Ovary (tissue), 7 donors: ENCODE measurements at regions not wholly inside any gene's neighbourhood (a gene's known extent, or its start where the extent isn't known, plus 50 kb on each side); places are given as distances from the start of the nearest gene placed in this dataset.

ENCODE experiments used
- DNase-seq, 5 donors: peaks; one replicate each; pipeline ENCODE4 v3.0.0-alpha.2; 2019 to 2020
- H3K27ac ChIP-seq, 2 donors: fragments of 200-600 bp; one replicate each; pipeline versions ENCODE4 v1.5.1 to v1.8.0; 2019 to 2022
- H3K27me3 ChIP-seq: fragments of 200-600 bp; one replicate; pipeline ENCODE4 v1.8.0; 2022
- H3K36me3 ChIP-seq: fragments of 200-600 bp; sonication (generic); one replicate; pipeline ENCODE4 v1.5.1; 2019
- H3K4me1 ChIP-seq: one replicate; pipeline ENCODE4 v1.8.1; 2013; ENCODE audit warnings: mild to moderate bottlenecking, moderate library complexity; ENCODE audit not compliant: insufficient read depth
- H3K4me3 ChIP-seq: fragments of 200-600 bp; sonication (generic); one replicate; pipeline ENCODE4 v1.5.1; 2017
- H3K9me3 ChIP-seq, 2 donors: fragments of 200-600 bp in 1 of 2; sonication (generic) in 1 of 2; one replicate each; pipeline versions ENCODE4 v1.5.1 to v1.8.1; 2013 to 2019; ENCODE audit warnings: mild to moderate bottlenecking in 1 of 2, moderate library complexity in 1 of 2
- EP300 ChIP-seq: sonication (generic); formaldehyde crosslinking; IDR thresholded peaks from one replicate; pipeline ENCODE4 v1.6.1; 2017; ENCODE audit warnings: antibody characterized with exemption
- POLR2A ChIP-seq: fragments of 450-650 bp; IDR thresholded peaks from one replicate; pipeline ENCODE4 v1.6.1; 2017; ENCODE audit warnings: antibody characterized with exemption, mild to moderate bottlenecking, moderate library complexity
- WGBS, 3 donors: extraction: QIAGEN DNeasy Blood & Tissue Kit in 1 of 3; methylation state at CpG; one replicate each; pipeline versions ENCODE4 v1.1.5 to v1.1.7; 2013 to 2017; 5-methylcytosine and 5-hydroxymethylcytosine counted together
- intact Hi-C, 4 donors: fragments of 100-400 bp; cut with DNase I; formaldehyde crosslinking; loops; one replicate each; pipeline versions ENCODE4 v1.11.0 to v1.15.1; 2022 to 2023
- TF ChIP-seq, protein P1 (sequence below), 3 donors: fragments of 450-650 bp in 2 of 3; fragments of 200-600 bp in 1 of 3; IDR thresholded peaks; one replicate each; pipeline versions ENCODE4 v1.5.1 to v1.8.0; 2016 to 2022; ENCODE audit warnings: antibody characterized with exemption in 3 of 3, mild to moderate bottlenecking in 1 of 3
- donor health status: DM: no; HTN: no; CAD: no; lungs with moderate emphysema.
- donor health status: DM: no; HTN: no; CAD: no.
- donor health status: Bipolar disorder and iron deficiency.
- donor health status: DM: no; HTN: no; CAD: no.
- donor health status: DM: yes; HTN: yes; CAD: no.

DNA sequence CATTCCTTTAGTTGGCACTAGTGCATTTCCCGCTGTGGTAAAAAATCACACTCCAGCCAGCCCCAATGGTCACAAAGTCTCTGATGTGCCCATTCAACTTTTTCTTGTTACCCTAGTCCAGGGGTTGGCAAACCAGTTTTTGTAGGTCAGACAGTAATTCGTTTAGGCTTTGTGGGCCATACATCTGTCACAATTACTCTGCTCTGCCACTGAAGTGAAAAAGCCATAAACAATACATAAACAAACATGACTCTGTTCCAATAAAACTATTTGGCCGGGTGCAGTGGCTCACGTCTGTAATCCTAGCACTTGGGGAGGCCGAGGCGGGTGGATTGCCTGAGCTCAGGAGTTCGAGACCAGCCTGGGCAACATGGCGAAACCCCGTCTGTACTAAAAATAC, 78.5 kb downstream of the POLR2M start:
- intact Hi-C loops = no loop called here
- H3K27me3 ChIP-seq = no peaks in the 10 kb centered on the region
- H3K36me3 ChIP-seq = no peaks in the 10 kb centered on the region
- TF ChIP-seq POLR2A = no peak
- no peak for TF ChIP-seq EP300
- TF ChIP-seq, protein P1, sequence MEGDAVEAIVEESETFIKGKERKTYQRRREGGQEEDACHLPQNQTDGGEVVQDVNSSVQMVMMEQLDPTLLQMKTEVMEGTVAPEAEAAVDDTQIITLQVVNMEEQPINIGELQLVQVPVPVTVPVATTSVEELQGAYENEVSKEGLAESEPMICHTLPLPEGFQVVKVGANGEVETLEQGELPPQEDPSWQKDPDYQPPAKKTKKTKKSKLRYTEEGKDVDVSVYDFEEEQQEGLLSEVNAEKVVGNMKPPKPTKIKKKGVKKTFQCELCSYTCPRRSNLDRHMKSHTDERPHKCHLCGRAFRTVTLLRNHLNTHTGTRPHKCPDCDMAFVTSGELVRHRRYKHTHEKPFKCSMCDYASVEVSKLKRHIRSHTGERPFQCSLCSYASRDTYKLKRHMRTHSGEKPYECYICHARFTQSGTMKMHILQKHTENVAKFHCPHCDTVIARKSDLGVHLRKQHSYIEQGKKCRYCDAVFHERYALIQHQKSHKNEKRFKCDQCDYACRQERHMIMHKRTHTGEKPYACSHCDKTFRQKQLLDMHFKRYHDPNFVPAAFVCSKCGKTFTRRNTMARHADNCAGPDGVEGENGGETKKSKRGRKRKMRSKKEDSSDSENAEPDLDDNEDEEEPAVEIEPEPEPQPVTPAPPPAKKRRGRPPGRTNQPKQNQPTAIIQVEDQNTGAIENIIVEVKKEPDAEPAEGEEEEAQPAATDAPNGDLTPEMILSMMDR (IDR thresholded peaks at IDR 0.05) = no peak
- no peaks in the 10 kb centered on the region for H3K9me3 ChIP-seq
- no peak for DNase-seq
- H3K4me3 ChIP-seq = no peak overlapping the region
- no peak overlapping the region for H3K27ac ChIP-seq
- WGBS, 3 donors = 77 to 87% (median 78%) methylated on average over 9 of the region's 9 CpGs
- H3K4me1 ChIP-seq = no peaks in the 10 kb centered on the region

DNA sequence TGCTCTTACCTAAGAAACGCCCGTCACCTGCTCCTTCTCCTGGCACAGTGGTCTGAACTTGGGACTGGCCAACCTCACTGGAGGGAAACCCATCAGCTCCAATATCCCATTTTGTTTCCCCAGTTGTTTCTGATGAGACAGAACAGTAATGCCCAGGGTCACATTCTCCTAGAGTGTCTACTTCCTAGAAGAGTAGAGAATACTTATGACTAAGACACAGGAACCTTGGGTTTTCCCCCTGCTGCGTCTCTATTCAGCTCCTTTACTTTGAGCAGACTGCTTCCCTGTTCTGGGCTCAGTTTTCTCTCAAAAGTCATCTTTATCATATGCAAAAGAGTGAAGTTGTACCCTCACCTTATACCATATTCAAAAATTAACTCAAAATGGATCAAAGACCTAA, 79.4 kb downstream of the POLR2M start:
- Histone ChIP-seq H3K27me3 (no peaks in the 10 kb centered on the region), H3K4me1 (no peaks in the 10 kb centered on the region), H3K4me3 (no peak overlapping the region), H3K27ac (no peak overlapping the region), H3K9me3 (no peaks in the 10 kb centered on the region), H3K36me3 (no peaks in the 10 kb centered on the region)
- 86 to 93% (median 90%) methylated on average over 3 of the region's 3 CpGs for WGBS, 3 donors
- TF ChIP-seq, protein P1 (IDR thresholded peaks at IDR 0.05) = no peak
- TF ChIP-seq EP300 = no peak
- TF ChIP-seq POLR2A = no peak
- intact Hi-C loops = no loop called here
- DNase-seq = no peak

GRCh38 chr15:57789225-57789624, 82.7 kb downstream of the POLR2M start:
- no peak overlapping the region for H3K4me3 ChIP-seq
- no peak overlapping the region for H3K27ac ChIP-seq
- H3K36me3 ChIP-seq = no peaks in the 10 kb centered on the region
- intact Hi-C loops = no loop called here
- no peaks in the 10 kb centered on the region for H3K27me3 ChIP-seq
- DNase-seq = no peak
- H3K4me1 ChIP-seq = no peaks in the 10 kb centered on the region
- no peaks in the 10 kb centered on the region for H3K9me3 ChIP-seq
- 8 to 13% (median 8%) methylated on average over 2 of the region's 2 CpGs for WGBS, 3 donors
- no peak for TF ChIP-seq POLR2A
- no peak for TF ChIP-seq EP300
- TF ChIP-seq, protein P1 (IDR thresholded peaks at IDR 0.05) = no peak

DNA sequence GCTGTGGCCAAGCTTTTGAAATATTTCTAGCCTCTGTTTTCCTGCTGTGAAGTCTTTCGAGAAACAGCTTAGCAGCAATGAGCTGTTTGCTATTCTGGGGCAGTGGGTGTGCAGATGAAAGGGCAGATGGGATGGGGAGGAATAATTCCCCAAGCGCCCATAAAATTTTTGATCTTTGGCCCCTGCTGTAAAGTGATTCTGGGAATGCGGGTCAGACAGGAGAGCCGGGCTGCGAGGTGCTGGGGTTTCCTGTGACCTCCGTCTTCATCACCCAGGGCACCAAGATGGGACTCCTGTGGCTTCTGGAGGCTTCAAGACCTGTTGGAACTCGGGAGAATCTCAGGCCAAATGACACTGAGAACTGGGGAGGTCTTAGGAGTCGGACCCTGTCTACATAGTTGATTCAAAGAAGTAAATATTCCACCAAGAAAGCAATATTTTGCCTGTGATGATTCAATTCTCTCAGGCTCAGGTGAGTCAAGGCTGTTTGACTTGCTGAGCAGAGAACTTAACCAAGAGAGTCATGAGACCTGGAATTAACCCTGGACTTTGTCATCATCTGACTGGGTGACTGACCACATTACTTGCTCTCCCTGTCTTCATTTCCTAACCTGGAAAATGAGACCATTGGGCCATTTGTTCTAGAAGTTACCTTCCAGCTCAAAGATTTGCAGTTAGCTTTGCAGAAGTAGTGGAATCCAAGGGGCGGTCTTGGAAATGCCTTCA, 86.4 kb downstream of the POLR2M start:
- intact Hi-C loops = no loop called here
- 76 to 84% (median 78%) methylated on average over 9 of the region's 9 CpGs for WGBS, 3 donors

More for the DNA sequence above, 86.4 kb downstream of the POLR2M start:
- peaks cover 3% of the 10 kb centered on the region for H3K4me1 ChIP-seq
- no peak for DNase-seq
- no peak overlapping the region for H3K27ac ChIP-seq
- no peaks in the 10 kb centered on the region for H3K36me3 ChIP-seq
- no peaks in the 10 kb centered on the region for H3K27me3 ChIP-seq
- H3K4me3 ChIP-seq = no peak overlapping the region
- TF ChIP-seq, protein P1 (IDR thresholded peaks at IDR 0.05) = no peak
- TF ChIP-seq EP300 (no peak), POLR2A (no peak)
- H3K9me3 ChIP-seq = no peaks in the 10 kb centered on the region
